CD4-positive, CD25-positive, alpha-beta regulatory T cell (primary cell): ENCODE measurements at regions not wholly inside any gene's neighbourhood (a gene's known extent, or its start where the extent isn't known, plus 50 kb on each side); places are given as distances from the start of the nearest gene placed in this dataset.
A peak's percentile ranks its signal among the peaks of the same experiment; 100 is the strongest.
"Not testable (repeated sequence)": the region's sequence is repeated elsewhere in the genome, so short reads cannot be mapped to it uniquely, and the experiment has no call there.

Source experiments
- ATAC-seq, 2 donors: fragments of 150-1000 bp; cut with Tn5 transposase; one replicate each; pipeline ENCODE4 v1.10.0; 2021; ENCODE audit warnings: low read depth in 2 of 2, moderate number of reproducible peaks in 2 of 2, moderate library complexity in 1 of 2
- DNase-seq, 3 donors: peaks; one replicate each; pipeline versions ENCODE4 v3.0.0 to v3.0.0-alpha.2; 2012 to 2022; ENCODE audit warnings: mixed read lengths in 1 of 3
- H3K27ac ChIP-seq: one replicate; pipeline ENCODE4 v1.7.0; 2013; ENCODE audit warnings: mild to moderate bottlenecking, low read length; ENCODE audit not compliant: insufficient read depth, poor library complexity, severe bottlenecking
- H3K27me3 ChIP-seq: one replicate; pipeline ENCODE4 v1.7.0; 2013; ENCODE audit warnings: low read length; ENCODE audit not compliant: control insufficient read depth, insufficient read depth
- H3K36me3 ChIP-seq: one replicate; pipeline ENCODE4 v1.7.0; 2013; ENCODE audit warnings: mild to moderate bottlenecking, low read length, moderate library complexity; ENCODE audit not compliant: control insufficient read depth, insufficient read depth
- H3K4me1 ChIP-seq: 2 replicates; pipeline ENCODE4 v1.7.0; 2013; ENCODE audit warnings: mild to moderate bottlenecking, low read length; ENCODE audit not compliant: insufficient read depth, control insufficient read depth, poor library complexity, severe bottlenecking
- H3K4me3 ChIP-seq: one replicate; pipeline ENCODE4 v1.7.0; 2013; ENCODE audit warnings: low read depth, mild to moderate bottlenecking, low read length, moderate library complexity
- H3K9me3 ChIP-seq, 2 experiments: 1 replicate in 1 of 2; 2 replicates in 1 of 2; pipeline ENCODE4 v1.7.0; 2013; ENCODE audit warnings: low read length in 2 of 2, mild to moderate bottlenecking in 1 of 2, moderate library complexity in 1 of 2; ENCODE audit not compliant: control insufficient read depth in 2 of 2
- H3K27ac Mint-ChIP-seq, 3 donors: one replicate each; pipeline ENCODE4 v1.8.0; 2020 to 2022; ENCODE audit warnings: mild to moderate bottlenecking in 3 of 3, mixed read lengths in 3 of 3, moderate library complexity in 2 of 3
- H3K27me3 Mint-ChIP-seq: one replicate; pipeline ENCODE4 v1.8.0; 2022; ENCODE audit warnings: mild to moderate bottlenecking, mixed read lengths
- H3K36me3 Mint-ChIP-seq: one replicate; pipeline ENCODE4 v1.8.0; 2020; ENCODE audit warnings: mixed read lengths
- H3K4me1 Mint-ChIP-seq, 4 donors: one replicate each; pipeline ENCODE4 v1.8.0; 2020 to 2022; ENCODE audit warnings: mixed read lengths in 4 of 4, mild to moderate bottlenecking in 1 of 4
- H3K4me3 Mint-ChIP-seq, 4 donors: one replicate each; pipeline ENCODE4 v1.8.0; 2020 to 2022; ENCODE audit warnings: mild to moderate bottlenecking in 4 of 4, mixed read lengths in 4 of 4, moderate library complexity in 3 of 4
- H3K9me3 Mint-ChIP-seq, 7 donors: one replicate each; pipeline ENCODE4 v1.8.0; 2020 to 2022; ENCODE audit warnings: mixed read lengths in 7 of 7, mild to moderate bottlenecking in 3 of 7, moderate library complexity in 2 of 7

GRCh38 chr20:30288346-30288745, 969.1 kb upstream of the DEFB115 start:
- Mint-ChIP-seq H3K9me3 (peaks cover 0 to 16% (median 2%) of the 10 kb centered on the region in 7 donors), H3K4me3 (no peak overlapping the region), H3K4me1 (peaks cover 6 to 33% (median 13%) of the 10 kb centered on the region in 4 donors), H3K27ac (peak overlapping the region in 2 of 3 donors; percentile 60 to 96), H3K36me3 (no peaks in the 10 kb centered on the region), H3K27me3 (no peaks in the 10 kb centered on the region)
- ATAC-seq (no peak), DNase-seq (no peak)
- no peak overlapping the region for H3K4me3 ChIP-seq
- peak overlapping the region; percentile 41 for H3K27ac ChIP-seq
- peaks cover 3% of the 10 kb centered on the region for H3K4me1 ChIP-seq
- H3K9me3 ChIP-seq = no peaks in the 10 kb centered on the region
- no peaks in the 10 kb centered on the region for H3K27me3 ChIP-seq
- H3K36me3 ChIP-seq = no peaks in the 10 kb centered on the region

- not testable (repeated sequence) for H3K27me3 Mint-ChIP-seq, H3K36me3 Mint-ChIP-seq, ATAC-seq, H3K9me3 ChIP-seq, H3K27me3 ChIP-seq, H3K36me3 ChIP-seq, H3K4me1 ChIP-seq
- peak in 1 of 3 donors; percentile 49 for DNase-seq
- peak overlapping the region in 2 of 3 donors; percentile 96 to 99 for H3K27ac Mint-ChIP-seq
- H3K4me3 ChIP-seq = peak overlapping the region; percentile 41
- H3K27ac ChIP-seq = peak overlapping the region; percentile 41
- peak overlapping the region; percentile 11 to 88 (median 82) for H3K4me3 Mint-ChIP-seq
- peaks cover 0 to 12% (median 2%) of the 10 kb centered on the region in 7 donors for H3K9me3 Mint-ChIP-seq
- peaks cover 6 to 30% (median 13%) of the 10 kb centered on the region in 4 donors for H3K4me1 Mint-ChIP-seq
Measured at GRCh38 chr20:30289049-30289448, 968.4 kb upstream of the DEFB115 start.

GRCh38 chr20:30289711-30290141, 967.7 kb upstream of the DEFB115 start:
- not testable (repeated sequence) for H3K4me1 ChIP-seq, H3K9me3 ChIP-seq, H3K36me3 ChIP-seq, ATAC-seq, H3K27me3 Mint-ChIP-seq, H3K9me3 Mint-ChIP-seq, H3K36me3 Mint-ChIP-seq, H3K27me3 ChIP-seq
- H3K4me3 ChIP-seq = peak overlapping the region; percentile 65
- H3K27ac ChIP-seq = peak overlapping the region; percentile 65
- Mint-ChIP-seq H3K4me1 (peaks cover 6 to 28% (median 12%) of the 10 kb centered on the region in 4 donors), H3K4me3 (peak overlapping the region in 3 of 4 donors; percentile 78 to 88 (median 86)), H3K27ac (peak overlapping the region in 2 of 3 donors; percentile 96 to 99)
- peak in 2 of 3 donors; percentile 12 for DNase-seq

GRCh38 chr20:30290361-30291063, 967.0 kb upstream of the DEFB115 start:
- H3K27ac ChIP-seq = peak overlapping the region; percentile 65

GRCh38 chr20:30291064-30291379, 966.4 kb upstream of the DEFB115 start:
- H3K4me3 ChIP-seq, H3K9me3 Mint-ChIP-seq, H3K36me3 ChIP-seq, H3K27me3 Mint-ChIP-seq, H3K9me3 ChIP-seq, H3K27me3 ChIP-seq, H3K4me1 ChIP-seq, H3K27ac ChIP-seq, DNase-seq, ATAC-seq, H3K36me3 Mint-ChIP-seq: not testable (repeated sequence)
- H3K4me3 Mint-ChIP-seq = peak overlapping the region in 3 of 4 donors; percentile 38 to 84 (median 72)
- H3K4me1 Mint-ChIP-seq = peaks cover 6 to 26% (median 11%) of the 10 kb centered on the region in 4 donors
- H3K27ac Mint-ChIP-seq = peak overlapping the region in 1 of 3 donors; percentile 91

More at GRCh38 chr20:30290361-30291063, 967.0 kb upstream of the DEFB115 start:
- not testable (repeated sequence) for H3K9me3 Mint-ChIP-seq, H3K36me3 Mint-ChIP-seq, ATAC-seq, H3K36me3 ChIP-seq, H3K4me1 ChIP-seq, H3K9me3 ChIP-seq, H3K27me3 Mint-ChIP-seq, H3K27me3 ChIP-seq
- peak in 2 of 3 donors; percentile 24 to 36 for DNase-seq
- H3K27ac Mint-ChIP-seq = peak overlapping the region in 2 of 3 donors; percentile 91 to 96
- peak overlapping the region; percentile 65 for H3K4me3 ChIP-seq
- peak overlapping the region in 3 of 4 donors; percentile 78 to 88 (median 86) for H3K4me3 Mint-ChIP-seq
- peaks cover 6 to 26% (median 13%) of the 10 kb centered on the region in 4 donors for H3K4me1 Mint-ChIP-seq

- not testable (repeated sequence) for H3K4me3 Mint-ChIP-seq, H3K36me3 ChIP-seq, H3K27me3 Mint-ChIP-seq, H3K4me1 ChIP-seq, DNase-seq, H3K27ac ChIP-seq, H3K27me3 ChIP-seq, H3K4me3 ChIP-seq, H3K27ac Mint-ChIP-seq, H3K9me3 ChIP-seq, H3K9me3 Mint-ChIP-seq, H3K36me3 Mint-ChIP-seq, ATAC-seq
- H3K4me1 Mint-ChIP-seq = peaks cover 6 to 24% (median 11%) of the 10 kb centered on the region in 4 donors
Measured at GRCh38 chr20:30291686-30292085, 965.8 kb upstream of the DEFB115 start.

- H3K4me1 Mint-ChIP-seq = peaks cover 0 to 10% (median 4%) of the 10 kb centered on the region in 4 donors
- not testable (repeated sequence) for H3K27ac ChIP-seq
Measured at GRCh38 chr20:30295396-30295795, 962.1 kb upstream of the DEFB115 start.

GRCh38 chr20:30295967-30296366, 961.5 kb upstream of the DEFB115 start:
- DNase-seq, H3K9me3 ChIP-seq, H3K36me3 ChIP-seq, H3K4me3 ChIP-seq, H3K4me1 ChIP-seq, H3K27ac ChIP-seq, H3K4me3 Mint-ChIP-seq, H3K27me3 ChIP-seq, H3K27ac Mint-ChIP-seq, H3K9me3 Mint-ChIP-seq, H3K4me1 Mint-ChIP-seq, ATAC-seq, H3K36me3 Mint-ChIP-seq: not testable (repeated sequence)
- peaks cover 14% of the 10 kb centered on the region for H3K27me3 Mint-ChIP-seq

More at GRCh38 chr20:30295396-30295795, 962.1 kb upstream of the DEFB115 start:
- ATAC-seq, H3K36me3 Mint-ChIP-seq, H3K36me3 ChIP-seq, H3K27me3 Mint-ChIP-seq, H3K4me1 ChIP-seq, H3K4me3 ChIP-seq, DNase-seq, H3K27me3 ChIP-seq, H3K9me3 ChIP-seq, H3K27ac Mint-ChIP-seq, H3K9me3 Mint-ChIP-seq, H3K4me3 Mint-ChIP-seq: not testable (repeated sequence)
